HEK293T (cell line): ENCODE measurements at regions not wholly inside any gene's neighbourhood (a gene's known extent, or its start where the extent isn't known, plus 50 kb on each side); places are given as distances from the start of the nearest gene placed in this dataset.

Experiments used
- ARNT ChIP-seq: fragments of 450-650 bp; IDR thresholded peaks from 2 replicates; pipeline ENCODE4 v1.6.1; 2017; ENCODE audit warnings: mild to moderate bottlenecking
- BHLHE40 ChIP-seq: fragments of 450-650 bp; IDR thresholded peaks from 2 replicates; pipeline ENCODE4 v1.6.1; 2016; ENCODE audit warnings: mild to moderate bottlenecking, moderate library complexity, borderline replicate concordance
- CTBP1 ChIP-seq: fragments of 450-650 bp; IDR thresholded peaks from 2 replicates; pipeline ENCODE4 v1.6.1; 2016; ENCODE audit warnings: borderline replicate concordance
- FOXK2 ChIP-seq: fragments of 450-650 bp; IDR thresholded peaks from 2 replicates; pipeline ENCODE4 v1.6.1; 2016; ENCODE audit warnings: mild to moderate bottlenecking
- FOXM1 ChIP-seq: fragments of 450-650 bp; IDR thresholded peaks from 2 replicates; pipeline ENCODE4 v1.6.1; 2017; ENCODE audit warnings: mild to moderate bottlenecking, borderline replicate concordance
- SP1 ChIP-seq: fragments of 450-650 bp; IDR thresholded peaks from 2 replicates; pipeline ENCODE4 v1.6.1; 2017
- TARDBP ChIP-seq: fragments of 450-650 bp; IDR thresholded peaks from 2 replicates; pipeline ENCODE4 v1.6.1; 2016

GRCh38 chr9:8262625-8263622, 463.3 kb upstream of the DMAC1 start:
- no peak for TF ChIP-seq FOXK2
- TF ChIP-seq SP1: no peak
- TF ChIP-seq TARDBP: no peak
- no peak for TF ChIP-seq CTBP1
- no peak for TF ChIP-seq FOXM1
- no peak for TF ChIP-seq BHLHE40
- TF ChIP-seq ARNT: no peak
